ENCODE measurements at regions not wholly inside any gene's neighbourhood (a gene's known extent, or its start where the extent isn't known, plus 50 kb on each side); places are given as distances from the start of the nearest gene placed in this dataset.
"Not testable (repeated sequence)": the region's sequence is repeated elsewhere in the genome, so short reads cannot be mapped to it uniquely, and the experiment has no call there.

DNA sequence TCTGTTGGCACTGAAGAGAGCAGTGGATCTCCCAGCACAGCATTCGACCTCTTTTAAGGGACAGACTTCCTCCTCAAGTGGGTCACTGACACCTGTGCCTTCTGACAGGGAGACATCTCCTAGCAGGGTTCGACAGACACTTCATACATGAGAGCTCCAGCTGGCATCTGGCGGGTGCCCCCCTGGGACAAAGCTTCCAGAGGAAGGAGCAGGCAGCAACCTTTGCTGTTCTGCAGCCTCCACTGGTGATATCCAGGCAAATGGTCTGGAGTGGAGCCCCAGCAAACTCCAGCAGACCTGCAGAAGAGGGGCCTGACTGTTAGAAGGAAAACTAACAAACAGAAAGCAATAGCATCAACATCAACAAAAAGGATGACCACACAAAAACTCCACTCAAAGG, 624.3 kb upstream of the CCDC179 start:
- not testable (repeated sequence) for H3K4me2 ChIP-seq (ENCODE audit: low read length); H3K36me3 ChIP-seq (ENCODE audit: control insufficient read depth, low read length); H3K4me1 ChIP-seq (ENCODE audit: control insufficient read depth, low read length); H3K9me2 ChIP-seq (replicated peaks; ENCODE audit: control insufficient read depth, low read length); H3K79me2 ChIP-seq (ENCODE audit: control insufficient read depth, low read length); H4K20me1 ChIP-seq (ENCODE audit: control insufficient read depth, insufficient read depth, low read depth, low read length); H3K27ac ChIP-seq (ENCODE audit: low read depth, low read length); H3K4me3 ChIP-seq (ENCODE audit: low read length); H3K9me3 ChIP-seq (ENCODE audit: control insufficient read depth, insufficient read depth, low read length); H3K27me3 ChIP-seq (ENCODE audit: control insufficient read depth, low read length); H3F3A ChIP-seq (ENCODE audit: control insufficient read depth, insufficient read depth)

DNA sequence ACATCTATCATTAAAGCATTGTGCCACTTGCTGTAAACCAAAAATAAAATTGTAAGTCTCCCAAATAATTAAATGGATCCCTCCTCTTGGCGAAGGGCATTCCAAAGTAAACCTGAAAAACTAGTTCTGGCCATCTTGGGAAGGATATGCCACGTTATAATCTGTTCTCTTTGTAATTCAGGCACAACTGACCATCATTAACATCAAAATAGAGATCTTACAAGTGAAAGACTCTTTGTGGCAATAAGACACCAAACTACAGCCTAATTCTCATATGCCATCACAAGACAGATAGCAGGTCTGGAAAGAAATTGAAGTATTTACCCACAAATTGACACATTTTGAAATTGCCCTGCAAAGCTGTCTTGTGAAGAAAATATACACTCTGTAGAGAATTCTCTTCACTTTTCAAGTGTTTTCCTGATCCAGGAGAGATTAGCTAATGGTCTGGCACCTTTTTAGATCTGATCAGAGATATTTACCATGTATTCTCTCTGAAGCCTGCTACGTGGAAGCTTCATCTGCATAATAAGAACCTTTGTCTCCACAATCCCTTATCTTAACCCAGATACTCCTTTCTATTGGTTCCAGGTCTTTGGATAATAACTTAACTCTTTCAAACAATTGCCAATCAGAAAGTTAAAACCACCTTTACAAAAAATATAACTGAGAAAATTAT, 630.4 kb upstream of the CCDC179 start:
- H3K4me3 ChIP-seq (ENCODE audit: low read length) = no peak overlapping the region
- TF ChIP-seq EZH2phosphoT487 (IDR thresholded peaks at IDR 0.05; ENCODE audit: borderline replicate concordance, low read length) = no peak
- TF ChIP-seq, protein P1, sequence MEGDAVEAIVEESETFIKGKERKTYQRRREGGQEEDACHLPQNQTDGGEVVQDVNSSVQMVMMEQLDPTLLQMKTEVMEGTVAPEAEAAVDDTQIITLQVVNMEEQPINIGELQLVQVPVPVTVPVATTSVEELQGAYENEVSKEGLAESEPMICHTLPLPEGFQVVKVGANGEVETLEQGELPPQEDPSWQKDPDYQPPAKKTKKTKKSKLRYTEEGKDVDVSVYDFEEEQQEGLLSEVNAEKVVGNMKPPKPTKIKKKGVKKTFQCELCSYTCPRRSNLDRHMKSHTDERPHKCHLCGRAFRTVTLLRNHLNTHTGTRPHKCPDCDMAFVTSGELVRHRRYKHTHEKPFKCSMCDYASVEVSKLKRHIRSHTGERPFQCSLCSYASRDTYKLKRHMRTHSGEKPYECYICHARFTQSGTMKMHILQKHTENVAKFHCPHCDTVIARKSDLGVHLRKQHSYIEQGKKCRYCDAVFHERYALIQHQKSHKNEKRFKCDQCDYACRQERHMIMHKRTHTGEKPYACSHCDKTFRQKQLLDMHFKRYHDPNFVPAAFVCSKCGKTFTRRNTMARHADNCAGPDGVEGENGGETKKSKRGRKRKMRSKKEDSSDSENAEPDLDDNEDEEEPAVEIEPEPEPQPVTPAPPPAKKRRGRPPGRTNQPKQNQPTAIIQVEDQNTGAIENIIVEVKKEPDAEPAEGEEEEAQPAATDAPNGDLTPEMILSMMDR (IDR thresholded peaks at IDR 0.05; ENCODE audit: low read depth, low read length, poor library complexity, severe bottlenecking) = no peak
- no peaks in the 10 kb centered on the region for H3K79me2 ChIP-seq (ENCODE audit: control insufficient read depth, low read length)
- H3K27ac ChIP-seq (ENCODE audit: low read depth, low read length) = no peak overlapping the region
- H3F3A ChIP-seq (ENCODE audit: control insufficient read depth, insufficient read depth) = no peaks in the 10 kb centered on the region
- no peaks in the 10 kb centered on the region for H3K36me3 ChIP-seq (ENCODE audit: control insufficient read depth, low read length)
- H4K20me1 ChIP-seq (ENCODE audit: control insufficient read depth, insufficient read depth, low read depth, low read length) = no peaks in the 10 kb centered on the region
- H3K4me1 ChIP-seq (ENCODE audit: control insufficient read depth, low read length) = no peaks in the 10 kb centered on the region
- H3K4me2 ChIP-seq (ENCODE audit: low read length) = no peak overlapping the region
- H3K27me3 ChIP-seq (ENCODE audit: control insufficient read depth, low read length) = no peaks in the 10 kb centered on the region
- no peaks in the 10 kb centered on the region for H3K9me3 ChIP-seq (ENCODE audit: control insufficient read depth, insufficient read depth, low read length)
- H3K9me2 ChIP-seq (replicated peaks; ENCODE audit: control insufficient read depth, low read length) = no peaks in the 10 kb centered on the region

- no peaks in the 10 kb centered on the region for H3K9me2 ChIP-seq (replicated peaks; ENCODE audit: control insufficient read depth, low read length)
- H3F3A ChIP-seq (ENCODE audit: control insufficient read depth, insufficient read depth) = no peaks in the 10 kb centered on the region
- TF ChIP-seq EZH2phosphoT487 (IDR thresholded peaks at IDR 0.05; ENCODE audit: borderline replicate concordance, low read length) = no peak
- TF ChIP-seq, protein P1 (IDR thresholded peaks at IDR 0.05; ENCODE audit: low read depth, low read length, poor library complexity, severe bottlenecking) = no peak
- H3K27ac ChIP-seq (ENCODE audit: low read depth, low read length) = no peak overlapping the region
- H3K79me2 ChIP-seq (ENCODE audit: control insufficient read depth, low read length) = no peaks in the 10 kb centered on the region
- H3K27me3 ChIP-seq (ENCODE audit: control insufficient read depth, low read length) = no peaks in the 10 kb centered on the region
- H3K4me1 ChIP-seq (ENCODE audit: control insufficient read depth, low read length) = no peaks in the 10 kb centered on the region
- H3K9me3 ChIP-seq (ENCODE audit: control insufficient read depth, insufficient read depth, low read length) = no peaks in the 10 kb centered on the region
- no peak overlapping the region for H3K4me3 ChIP-seq (ENCODE audit: low read length)
- H3K36me3 ChIP-seq (ENCODE audit: control insufficient read depth, low read length) = no peaks in the 10 kb centered on the region
- H4K20me1 ChIP-seq (ENCODE audit: control insufficient read depth, insufficient read depth, low read depth, low read length) = no peaks in the 10 kb centered on the region
- H3K4me2 ChIP-seq (ENCODE audit: low read length) = no peak overlapping the region
Observed at GRCh38 chr11:23494981-23495380, 634.7 kb upstream of the CCDC179 start.

- Histone ChIP-seq H3K27me3 (ENCODE audit: control insufficient read depth, low read length) (no peaks in the 10 kb centered on the region), H3K27ac (ENCODE audit: low read depth, low read length) (no peak overlapping the region), H3K36me3 (ENCODE audit: control insufficient read depth, low read length) (no peaks in the 10 kb centered on the region), H3F3A (ENCODE audit: control insufficient read depth, insufficient read depth) (no peaks in the 10 kb centered on the region; the same call in 1 of the 2 replicates), H3K79me2 (ENCODE audit: control insufficient read depth, low read length) (no peaks in the 10 kb centered on the region), H4K20me1 (ENCODE audit: control insufficient read depth, insufficient read depth, low read depth, low read length) (no peaks in the 10 kb centered on the region), H3K4me3 (ENCODE audit: low read length) (no peak overlapping the region), H3K4me2 (ENCODE audit: low read length) (no peak overlapping the region), H3K9me2 (replicated peaks; ENCODE audit: control insufficient read depth, low read length) (no peaks in the 10 kb centered on the region), H3K4me1 (ENCODE audit: control insufficient read depth, low read length) (no peaks in the 10 kb centered on the region), H3K9me3 (ENCODE audit: control insufficient read depth, insufficient read depth, low read length) (no peaks in the 10 kb centered on the region)
- TF ChIP-seq, protein P1 (IDR thresholded peaks at IDR 0.05; ENCODE audit: low read depth, low read length, poor library complexity, severe bottlenecking) = no peak
- TF ChIP-seq EZH2phosphoT487 (IDR thresholded peaks at IDR 0.05; ENCODE audit: borderline replicate concordance, low read length) = no peak
Observed at GRCh38 chr11:23496340-23496739, 636.1 kb upstream of the CCDC179 start.

All from DOHH2 (cell line).